Erythroblast (primary cell): ENCODE measurements at regions not wholly inside any gene's neighbourhood (a gene's known extent, or its start where the extent isn't known, plus 50 kb on each side); places are given as distances from the start of the nearest gene placed in this dataset.

Experiments used
- DNase-seq, 2 experiments: peaks; one replicate each; lab custom pipeline; 2025; lab: John Stamatoyannopoulos, UW
- GATA1 ChIP-seq: IDR thresholded peaks from 2 replicates; pipeline ENCODE4 v1.6.1; 2011; ENCODE audit warnings: low read depth, mild to moderate bottlenecking, control low read depth, low read length, moderate library complexity
- POLR2A ChIP-seq: IDR thresholded peaks from 2 replicates; pipeline ENCODE4 v1.6.1; 2011; ENCODE audit warnings: mild to moderate bottlenecking, low read length

GRCh38 chr11:131109257-131109656 lies 193.0 kb upstream of the SNX19 start:
- TF ChIP-seq POLR2A (no peak), GATA1 (no peak)
- no peak for DNase-seq

- DNase-seq, result no peak
- TF ChIP-seq GATA1, result no peak
- no peak for TF ChIP-seq POLR2A
Measured at GRCh38 chr11:131109790-131110189, 193.5 kb upstream of the SNX19 start.

- no peak for TF ChIP-seq GATA1
- TF ChIP-seq POLR2A, result no peak
- no peak for DNase-seq
Measured at GRCh38 chr11:131111775-131112174, 195.5 kb upstream of the SNX19 start.

- DNase-seq, result no peak
- TF ChIP-seq GATA1 (no peak), POLR2A (no peak)
Measured at GRCh38 chr11:131118247-131118646, 202.0 kb upstream of the SNX19 start.

GRCh38 chr11:131121426-131122333 lies 205.4 kb upstream of the SNX19 start:
- TF ChIP-seq GATA1 (no peak), POLR2A (no peak)

GRCh38 chr11:131122448-131122847 lies 206.2 kb upstream of the SNX19 start:
- TF ChIP-seq GATA1 (no peak), POLR2A (no peak)
- no peak for DNase-seq

More at GRCh38 chr11:131121426-131122333, 205.4 kb upstream of the SNX19 start:
- no peak for DNase-seq

GRCh38 chr11:131129474-131129873 lies 213.2 kb upstream of the SNX19 start:
- DNase-seq, result no peak
- TF ChIP-seq GATA1, result no peak
- TF ChIP-seq POLR2A, result no peak

- DNase-seq, result no peak
Measured at GRCh38 chr11:131135611-131136010, 219.3 kb upstream of the SNX19 start.

GRCh38 chr11:131136486-131136885 lies 220.2 kb upstream of the SNX19 start:
- DNase-seq, result no peak
- no peak for TF ChIP-seq POLR2A
- TF ChIP-seq GATA1, result no peak

More at GRCh38 chr11:131135611-131136010, 219.3 kb upstream of the SNX19 start:
- TF ChIP-seq GATA1 (no peak), POLR2A (no peak)

- DNase-seq, result no peak
- TF ChIP-seq POLR2A (no peak), GATA1 (no peak)
Measured at GRCh38 chr11:131137046-131137445, 220.8 kb upstream of the SNX19 start.

GRCh38 chr11:131138731-131139130 lies 222.5 kb upstream of the SNX19 start:
- TF ChIP-seq POLR2A, result no peak
- TF ChIP-seq GATA1, result no peak
- DNase-seq, result no peak

- TF ChIP-seq GATA1 (no peak), POLR2A (no peak)
- DNase-seq, result no peak
Measured at GRCh38 chr11:131145791-131146190, 224.6 kb upstream of the NTM start.

GRCh38 chr11:131146827-131147490 lies 223.5 kb upstream of the NTM start:
- TF ChIP-seq POLR2A (no peak), GATA1 (no peak)
- DNase-seq, result no peak

- no peak for DNase-seq
- TF ChIP-seq GATA1, result no peak
- TF ChIP-seq POLR2A, result no peak
Measured at GRCh38 chr11:131154351-131154750, 216.1 kb upstream of the NTM start.
